GM12878 (cell line): ENCODE measurements at regions not wholly inside any gene's neighbourhood (a gene's known extent, or its start where the extent isn't known, plus 50 kb on each side); places are given as distances from the start of the nearest gene placed in this dataset.

Source experiments
- ATAC-seq: fragments of 200-7000 bp; cut with Tn5 transposase; 3 replicates; pipeline ENCODE4 v1.9.1; 2020; ENCODE audit warnings: mild to moderate bottlenecking, moderate library complexity
- BruUV-seq: library from RNA; stranded (reverse); fragments of 400-500 nt; replicated peaks from 2 replicates; lab custom pipeline; 2021; lab: Mats Ljungman, UMichigan
- CTCF ChIA-PET: fragments of 300-600 bp; sonication (Branson Sonifier 250); formaldehyde crosslinking; extraction: SDS; loops from one replicate; lab custom pipeline; 2021; ENCODE audit warnings: inconsistent platforms; lab: Yijun Ruan, JAX
- POLR2A ChIA-PET: fragments of 350-600 bp; formaldehyde crosslinking; extraction: SDS; loops from one replicate; lab custom pipeline; 2021; ENCODE audit warnings: inconsistent platforms; lab: Charles Lee
- RAD21 ChIA-PET: fragments of 300-600 bp; sonication (Branson Sonifier 250); formaldehyde crosslinking; loops from one replicate; lab custom pipeline; 2023; ENCODE audit warnings: antibody characterized with exemption; ENCODE audit not compliant: unreplicated experiment; lab: Charles Lee
- SMC1A ChIA-PET: fragments of 300-600 bp; sonication (Branson Sonifier 250); formaldehyde crosslinking; loops from one replicate; lab custom pipeline; 2023; ENCODE audit not compliant: unreplicated experiment, uncharacterized antibody; lab: Charles Lee
- DNase-seq: peaks from one replicate; pipeline ENCODE4 v3.0.0-alpha.2; 2011; ENCODE audit warnings: low read depth, low spot score
- FAIRE-seq: peaks from 3 replicates; lab custom pipeline; 2011; peaks lifted over from hg19 to GRCh38; lab: Jason Lieb, UNC
- H2AFZ ChIP-seq: 2 replicates; pipeline ENCODE4 v1.6.0; 2011; ENCODE audit warnings: low read depth, low read length, control low read depth; ENCODE audit not compliant: control insufficient read depth
- H3K27ac ChIP-seq: 2 replicates; pipeline ENCODE4 v1.5.1; 2011; ENCODE audit warnings: control low read depth; ENCODE audit not compliant: control insufficient read depth, insufficient read depth
- H3K27me3 ChIP-seq, 2 experiments: replicated peaks in 1 of 2; 2 replicates each; pipeline versions ENCODE4 v1.6.0 to v1.6.1; 2011; ENCODE audit warnings: low read length in 1 of 2; ENCODE audit not compliant: control insufficient read depth in 2 of 2, insufficient read depth in 2 of 2
- H3K36me3 ChIP-seq, 2 experiments: 2 replicates each; pipeline ENCODE4 v1.5.1; 2011; ENCODE audit warnings: low read length in 1 of 2; ENCODE audit not compliant: control insufficient read depth in 2 of 2, insufficient read depth in 2 of 2
- H3K4me1 ChIP-seq: 2 replicates; pipeline ENCODE4 v1.6.1; 2011; ENCODE audit warnings: mild to moderate bottlenecking, low read length, moderate library complexity, mixed read lengths; ENCODE audit not compliant: control insufficient read depth, insufficient read depth
- H3K4me2 ChIP-seq: 2 replicates; pipeline ENCODE4 v1.6.0; 2011; ENCODE audit warnings: control low read depth; ENCODE audit not compliant: control insufficient read depth, insufficient read depth
- H3K4me3 ChIP-seq: fragments of 200-600 bp; sonication (generic); 2 replicates; pipeline ENCODE4 v1.5.1; 2016
- H3K79me2 ChIP-seq: 2 replicates; pipeline ENCODE4 v1.6.0; 2011; ENCODE audit warnings: low read length; ENCODE audit not compliant: control insufficient read depth, insufficient read depth
- H3K9ac ChIP-seq: 2 replicates; pipeline ENCODE4 v1.8.0; 2011; ENCODE audit warnings: low read length, control low read depth, mixed read lengths; ENCODE audit not compliant: control insufficient read depth, insufficient read depth
- H3K9me3 ChIP-seq: replicated peaks from 3 replicates; pipeline ENCODE4 v1.5.1; 2011; ENCODE audit warnings: mild to moderate bottlenecking, low read length; ENCODE audit not compliant: control insufficient read depth, insufficient read depth
- H4K20me1 ChIP-seq: 2 replicates; pipeline ENCODE4 v1.6.0; 2011; ENCODE audit not compliant: control insufficient read depth, insufficient read depth
- NR2C1 ChIP-seq: fragments of 450-650 bp; IDR thresholded peaks from 2 replicates; pipeline ENCODE4 v1.6.1; 2017; ENCODE audit warnings: antibody characterized with exemption, mild to moderate bottlenecking, moderate library complexity
- NRF1 ChIP-seq: conservative IDR thresholded peaks from 2 replicates; pipeline ENCODE4 v1.6.1; 2011; ENCODE audit warnings: mild to moderate bottlenecking, low read depth, low read length, improper control_type of control experiment
- PAX5 ChIP-seq: IDR thresholded peaks from 2 replicates; pipeline ENCODE4 v1.6.1; 2011; ENCODE audit warnings: low read depth, low read length, borderline replicate concordance
- PAX8 ChIP-seq: fragments of 450-650 bp; IDR thresholded peaks from 2 replicates; pipeline ENCODE4 v1.6.1; 2017; ENCODE audit warnings: mild to moderate bottlenecking, moderate library complexity
- YY1 ChIP-seq: IDR thresholded peaks from 2 replicates; pipeline ENCODE4 v1.6.1; 2011; ENCODE audit warnings: low read depth, mild to moderate bottlenecking, low read length
- ZNF384 ChIP-seq: IDR thresholded peaks from 2 replicates; pipeline ENCODE4 v1.6.1; 2012; ENCODE audit warnings: low read depth, mild to moderate bottlenecking, low read length, improper control_type of control experiment, borderline replicate concordance
- ZZZ3 ChIP-seq: IDR thresholded peaks from 2 replicates; pipeline ENCODE4 v1.6.1; 2011; ENCODE audit warnings: low read depth; ENCODE audit not compliant: control insufficient read depth, insufficient read length
- whole genome bisulfite sequencing: methylation state at CpG from one replicate; pipeline ENCODE4 v1.1.6; 2016; ENCODE audit warnings: low lambda C conversion rate; ENCODE audit not compliant: insufficient replicate concordance, insufficient coverage; ENCODE audit errors: missing lambda C conversion rate; 5-methylcytosine and 5-hydroxymethylcytosine counted together
- in situ Hi-C: fragments of 300-500 bp; cut with MboI; formaldehyde crosslinking; loops from 9 replicates; pipeline ENCODE4 v1.14.3; 2018; ENCODE audit warnings: mixed read lengths
- intact Hi-C: fragments of 100-400 bp; cut with micrococcal nuclease; formaldehyde crosslinking; loops from one replicate; pipeline ENCODE4 v1.14.2; 2022; ENCODE audit not compliant: unreplicated experiment
- TF ChIP-seq, protein P1 (sequence below): fragments of 450-650 bp; formaldehyde crosslinking; IDR thresholded peaks from 2 replicates; pipeline ENCODE4 v1.4.0; 2020; ENCODE audit warnings: mild to moderate bottlenecking, moderate library complexity
- TF ChIP-seq, protein P2 (sequence below): IDR thresholded peaks from 2 replicates; pipeline ENCODE4 v1.6.1; 2012; ENCODE audit warnings: mild to moderate bottlenecking, low read depth, low read length
- TF ChIP-seq, protein P3 (sequence below): IDR thresholded peaks from 2 replicates; pipeline ENCODE4 v1.6.1; 2011; ENCODE audit warnings: mild to moderate bottlenecking, low read depth, low read length, moderate library complexity; ENCODE audit not compliant: insufficient replicate concordance
- TF ChIP-seq, protein P4 (sequence below): fragments of 450-650 bp; IDR thresholded peaks from 2 replicates; pipeline ENCODE4 v1.6.1; 2017; ENCODE audit warnings: borderline replicate concordance

DNA sequence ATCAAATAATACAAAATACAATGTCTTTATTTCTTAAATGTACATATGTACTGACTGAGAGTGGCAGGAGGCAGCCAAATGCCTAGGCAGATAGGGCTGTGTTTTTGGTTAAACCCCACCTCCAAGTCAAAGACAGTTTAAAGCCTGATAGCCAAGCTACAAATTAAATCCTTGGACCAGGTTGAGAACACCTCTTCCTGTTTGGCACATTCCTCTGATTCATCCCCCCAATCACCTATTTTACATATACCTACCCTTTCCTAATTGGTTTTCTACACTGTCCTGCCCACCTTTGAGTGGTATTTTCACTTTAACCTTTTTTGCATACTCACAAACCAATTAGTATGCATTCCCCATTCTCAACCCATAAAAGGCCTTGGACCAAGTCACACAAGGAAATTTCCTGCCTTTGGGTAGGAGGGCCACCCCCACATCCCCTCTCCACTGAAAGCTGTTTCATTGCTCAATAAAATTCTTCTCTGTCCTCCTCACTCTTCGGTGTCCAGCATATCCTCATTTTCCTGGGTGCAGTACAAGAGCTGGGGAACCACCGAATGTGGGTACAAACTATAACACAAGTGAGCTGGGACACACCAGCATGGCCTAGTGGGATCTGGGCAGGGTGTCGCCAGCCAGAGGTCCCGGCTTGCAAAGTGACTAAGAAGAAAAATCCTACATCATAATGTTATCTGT is 149.1 kb downstream of the UBE2E3 start:
- H3K9ac ChIP-seq, result no peak overlapping the region
- H3K4me1 ChIP-seq, result peaks cover 7% of the 10 kb centered on the region
- ChIA-PET RAD21 (interaction anchor here (1.8 to 2.5 kb wide), 2 partner anchors 12 to 24 kb away, joined by 7 to 8 read pairs; no protein-coding TSS in a partner anchor), CTCF (interaction anchor here (0.7 to 5.2 kb wide), 4 partner anchors 8 to 55 kb away, joined by 3 to 16 read pairs (median 3); no protein-coding TSS in a partner anchor), SMC1A (interaction anchor here (0.5 to 1.6 kb wide), 6 partner anchors 14 to 775 kb away, joined by 3 read pairs; no protein-coding TSS in a partner anchor), POLR2A (no interaction called here)
- in situ Hi-C loops, result no loop called here
- H3K27me3 ChIP-seq, result no peaks in the 10 kb centered on the region
- H2AFZ ChIP-seq, result no peak overlapping the region
- no peak overlapping the region for H3K4me3 ChIP-seq
- H3K27ac ChIP-seq, result no peak overlapping the region
- intact Hi-C loops, result loop anchor here (5.0 kb wide), 1 partner anchor 108 kb away; no protein-coding TSS in a partner anchor
- no TSS peak for BruUV-seq
- no peaks in the 10 kb centered on the region for H3K79me2 ChIP-seq
- no peaks in the 10 kb centered on the region; the same call in 1 of the 3 replicates for H3K9me3 ChIP-seq
- no peaks in the 10 kb centered on the region for H3K36me3 ChIP-seq
- ATAC-seq (no peak), FAIRE-seq (no peak), DNase-seq (no peak)
- no peaks in the 10 kb centered on the region for H4K20me1 ChIP-seq
- H3K4me2 ChIP-seq, result no peak overlapping the region
- WGBS, result 98% methylated on average over 4 of the region's 4 CpGs
- no peak for TF ChIP-seq YY1
- TF ChIP-seq NRF1, result no peak
- no peak for TF ChIP-seq PAX5
- TF ChIP-seq, protein P1, sequence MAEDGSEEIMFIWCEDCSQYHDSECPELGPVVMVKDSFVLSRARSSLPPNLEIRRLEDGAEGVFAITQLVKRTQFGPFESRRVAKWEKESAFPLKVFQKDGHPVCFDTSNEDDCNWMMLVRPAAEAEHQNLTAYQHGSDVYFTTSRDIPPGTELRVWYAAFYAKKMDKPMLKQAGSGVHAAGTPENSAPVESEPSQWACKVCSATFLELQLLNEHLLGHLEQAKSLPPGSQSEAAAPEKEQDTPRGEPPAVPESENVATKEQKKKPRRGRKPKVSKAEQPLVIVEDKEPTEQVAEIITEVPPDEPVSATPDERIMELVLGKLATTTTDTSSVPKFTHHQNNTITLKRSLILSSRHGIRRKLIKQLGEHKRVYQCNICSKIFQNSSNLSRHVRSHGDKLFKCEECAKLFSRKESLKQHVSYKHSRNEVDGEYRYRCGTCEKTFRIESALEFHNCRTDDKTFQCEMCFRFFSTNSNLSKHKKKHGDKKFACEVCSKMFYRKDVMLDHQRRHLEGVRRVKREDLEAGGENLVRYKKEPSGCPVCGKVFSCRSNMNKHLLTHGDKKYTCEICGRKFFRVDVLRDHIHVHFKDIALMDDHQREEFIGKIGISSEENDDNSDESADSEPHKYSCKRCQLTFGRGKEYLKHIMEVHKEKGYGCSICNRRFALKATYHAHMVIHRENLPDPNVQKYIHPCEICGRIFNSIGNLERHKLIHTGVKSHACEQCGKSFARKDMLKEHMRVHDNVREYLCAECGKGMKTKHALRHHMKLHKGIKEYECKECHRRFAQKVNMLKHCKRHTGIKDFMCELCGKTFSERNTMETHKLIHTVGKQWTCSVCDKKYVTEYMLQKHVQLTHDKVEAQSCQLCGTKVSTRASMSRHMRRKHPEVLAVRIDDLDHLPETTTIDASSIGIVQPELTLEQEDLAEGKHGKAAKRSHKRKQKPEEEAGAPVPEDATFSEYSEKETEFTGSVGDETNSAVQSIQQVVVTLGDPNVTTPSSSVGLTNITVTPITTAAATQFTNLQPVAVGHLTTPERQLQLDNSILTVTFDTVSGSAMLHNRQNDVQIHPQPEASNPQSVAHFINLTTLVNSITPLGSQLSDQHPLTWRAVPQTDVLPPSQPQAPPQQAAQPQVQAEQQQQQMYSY (CRISPR knock-in tag), result no peak
- TF ChIP-seq ZNF384, result no peak
- TF ChIP-seq, protein P2, sequence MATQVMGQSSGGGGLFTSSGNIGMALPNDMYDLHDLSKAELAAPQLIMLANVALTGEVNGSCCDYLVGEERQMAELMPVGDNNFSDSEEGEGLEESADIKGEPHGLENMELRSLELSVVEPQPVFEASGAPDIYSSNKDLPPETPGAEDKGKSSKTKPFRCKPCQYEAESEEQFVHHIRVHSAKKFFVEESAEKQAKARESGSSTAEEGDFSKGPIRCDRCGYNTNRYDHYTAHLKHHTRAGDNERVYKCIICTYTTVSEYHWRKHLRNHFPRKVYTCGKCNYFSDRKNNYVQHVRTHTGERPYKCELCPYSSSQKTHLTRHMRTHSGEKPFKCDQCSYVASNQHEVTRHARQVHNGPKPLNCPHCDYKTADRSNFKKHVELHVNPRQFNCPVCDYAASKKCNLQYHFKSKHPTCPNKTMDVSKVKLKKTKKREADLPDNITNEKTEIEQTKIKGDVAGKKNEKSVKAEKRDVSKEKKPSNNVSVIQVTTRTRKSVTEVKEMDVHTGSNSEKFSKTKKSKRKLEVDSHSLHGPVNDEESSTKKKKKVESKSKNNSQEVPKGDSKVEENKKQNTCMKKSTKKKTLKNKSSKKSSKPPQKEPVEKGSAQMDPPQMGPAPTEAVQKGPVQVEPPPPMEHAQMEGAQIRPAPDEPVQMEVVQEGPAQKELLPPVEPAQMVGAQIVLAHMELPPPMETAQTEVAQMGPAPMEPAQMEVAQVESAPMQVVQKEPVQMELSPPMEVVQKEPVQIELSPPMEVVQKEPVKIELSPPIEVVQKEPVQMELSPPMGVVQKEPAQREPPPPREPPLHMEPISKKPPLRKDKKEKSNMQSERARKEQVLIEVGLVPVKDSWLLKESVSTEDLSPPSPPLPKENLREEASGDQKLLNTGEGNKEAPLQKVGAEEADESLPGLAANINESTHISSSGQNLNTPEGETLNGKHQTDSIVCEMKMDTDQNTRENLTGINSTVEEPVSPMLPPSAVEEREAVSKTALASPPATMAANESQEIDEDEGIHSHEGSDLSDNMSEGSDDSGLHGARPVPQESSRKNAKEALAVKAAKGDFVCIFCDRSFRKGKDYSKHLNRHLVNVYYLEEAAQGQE, result no peak
- TF ChIP-seq ZZZ3, result no peak
- TF ChIP-seq NR2C1, result no peak
- no peak for TF ChIP-seq PAX8
- TF ChIP-seq, protein P3, sequence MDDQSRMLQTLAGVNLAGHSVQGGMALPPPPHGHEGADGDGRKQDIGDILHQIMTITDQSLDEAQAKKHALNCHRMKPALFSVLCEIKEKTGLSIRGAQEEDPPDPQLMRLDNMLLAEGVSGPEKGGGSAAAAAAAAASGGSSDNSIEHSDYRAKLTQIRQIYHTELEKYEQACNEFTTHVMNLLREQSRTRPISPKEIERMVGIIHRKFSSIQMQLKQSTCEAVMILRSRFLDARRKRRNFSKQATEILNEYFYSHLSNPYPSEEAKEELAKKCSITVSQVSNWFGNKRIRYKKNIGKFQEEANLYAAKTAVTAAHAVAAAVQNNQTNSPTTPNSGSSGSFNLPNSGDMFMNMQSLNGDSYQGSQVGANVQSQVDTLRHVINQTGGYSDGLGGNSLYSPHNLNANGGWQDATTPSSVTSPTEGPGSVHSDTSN, result no peak
- TF ChIP-seq, protein P4, sequence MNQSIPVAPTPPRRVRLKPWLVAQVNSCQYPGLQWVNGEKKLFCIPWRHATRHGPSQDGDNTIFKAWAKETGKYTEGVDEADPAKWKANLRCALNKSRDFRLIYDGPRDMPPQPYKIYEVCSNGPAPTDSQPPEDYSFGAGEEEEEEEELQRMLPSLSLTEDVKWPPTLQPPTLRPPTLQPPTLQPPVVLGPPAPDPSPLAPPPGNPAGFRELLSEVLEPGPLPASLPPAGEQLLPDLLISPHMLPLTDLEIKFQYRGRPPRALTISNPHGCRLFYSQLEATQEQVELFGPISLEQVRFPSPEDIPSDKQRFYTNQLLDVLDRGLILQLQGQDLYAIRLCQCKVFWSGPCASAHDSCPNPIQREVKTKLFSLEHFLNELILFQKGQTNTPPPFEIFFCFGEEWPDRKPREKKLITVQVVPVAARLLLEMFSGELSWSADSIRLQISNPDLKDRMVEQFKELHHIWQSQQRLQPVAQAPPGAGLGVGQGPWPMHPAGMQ, result no peak
